HG03025 (cell line): ENCODE measurements at regions not wholly inside any gene's neighbourhood (a gene's known extent, or its start where the extent isn't known, plus 50 kb on each side); places are given as distances from the start of the nearest gene placed in this dataset.
"Not testable (repeated sequence)": the region's sequence is repeated elsewhere in the genome, so short reads cannot be mapped to it uniquely, and the experiment has no call there.

ENCODE experiments used
- ATAC-seq: cut with Tn5 transposase; IDR thresholded peaks from one replicate; pipeline ENCODE4 v1.9.1; 2021; ENCODE audit warnings: mild to moderate bottlenecking, moderate library complexity; ENCODE audit not compliant: unreplicated experiment, low FRiP score

GRCh38 chr7:55705728-55706450 lies 133.6 kb upstream of the VOPP1 start:
- not testable (repeated sequence) for ATAC-seq

DNA sequence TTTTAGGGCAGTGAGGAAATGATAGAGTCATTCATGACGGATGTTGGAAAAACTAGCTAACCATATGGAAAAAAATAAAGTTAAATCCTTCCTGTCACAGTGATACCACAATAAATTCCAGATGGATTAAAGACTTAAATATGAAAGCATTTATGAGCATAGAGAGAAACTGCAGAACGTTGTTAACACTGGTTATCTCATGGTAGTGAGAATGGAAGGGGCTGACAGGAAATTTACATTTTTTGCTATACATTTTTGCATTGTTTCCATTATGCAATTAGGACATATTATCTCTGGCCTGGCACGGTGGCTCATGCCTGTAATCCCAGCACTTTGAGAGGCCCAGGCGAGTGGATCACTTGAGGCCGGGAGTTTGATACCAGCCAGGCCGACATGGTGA lies 130.5 kb upstream of the VOPP1 start:
- ATAC-seq, result not testable (repeated sequence)

- ATAC-seq, result not testable (repeated sequence)
These were observed 127.1 kb upstream of the VOPP1 start for GRCh38 chr7:55699450-55699842.

GRCh38 chr7:55698607-55699449 lies 126.5 kb upstream of the VOPP1 start:
- peak; percentile 78 for ATAC-seq

DNA sequence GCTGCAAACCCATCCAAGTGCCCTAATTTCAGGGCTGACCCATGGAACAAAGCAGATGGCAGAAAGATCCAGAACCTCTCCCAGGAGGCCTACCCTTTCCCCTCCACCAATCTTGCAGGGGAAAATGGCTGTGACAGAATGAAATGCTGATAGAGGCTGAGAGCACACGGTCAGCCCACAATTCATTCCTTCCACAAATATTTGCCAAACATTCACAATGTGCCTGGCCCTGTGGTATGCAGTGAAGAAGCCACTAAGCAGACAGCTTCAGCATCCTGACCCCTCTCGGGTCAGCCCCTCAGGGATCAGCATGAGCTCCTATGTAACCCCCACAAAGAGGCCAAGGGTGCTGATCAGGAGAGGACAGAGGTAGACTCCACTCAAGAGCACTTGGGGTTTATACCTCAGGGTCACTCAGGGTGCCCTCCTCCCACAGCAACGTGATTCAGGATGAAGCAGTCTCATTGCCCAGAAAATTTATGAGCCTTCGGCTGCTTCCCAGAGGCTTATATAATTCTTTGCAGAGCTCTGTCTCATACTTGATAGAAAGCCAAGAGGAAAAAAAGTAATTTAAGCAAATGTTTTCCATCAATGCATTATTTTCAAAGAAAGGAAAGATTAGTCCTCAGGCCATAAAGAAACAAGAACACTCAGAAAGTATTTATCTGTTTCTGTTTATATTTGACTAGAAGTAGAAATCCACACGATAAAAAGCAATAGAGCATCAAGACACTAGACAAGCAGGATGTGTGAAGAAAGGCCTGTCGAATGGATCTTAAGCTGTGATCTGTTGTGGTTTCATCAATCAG lies 123.8 kb upstream of the VOPP1 start:
- not testable (repeated sequence) for ATAC-seq

DNA sequence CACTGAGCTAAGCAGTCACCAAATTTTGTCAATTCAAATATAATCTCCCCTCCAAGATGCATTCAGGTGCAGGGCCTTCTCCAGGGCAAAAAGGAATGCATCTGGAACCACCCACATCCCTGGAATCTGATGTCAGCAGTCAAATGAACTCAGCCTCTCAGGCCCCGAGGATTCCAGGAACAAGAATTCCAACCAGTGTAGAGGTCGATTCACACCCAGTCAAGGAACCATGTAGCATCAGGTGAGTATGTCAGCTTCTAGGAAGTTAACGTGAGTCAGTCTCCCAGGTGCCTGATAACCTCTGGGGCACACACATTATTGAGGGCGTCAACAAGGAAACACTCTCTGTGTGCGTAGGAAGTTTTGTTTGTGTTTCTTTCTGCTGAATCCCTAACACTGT lies 122.2 kb upstream of the VOPP1 start:
- ATAC-seq, result not testable (repeated sequence)

DNA sequence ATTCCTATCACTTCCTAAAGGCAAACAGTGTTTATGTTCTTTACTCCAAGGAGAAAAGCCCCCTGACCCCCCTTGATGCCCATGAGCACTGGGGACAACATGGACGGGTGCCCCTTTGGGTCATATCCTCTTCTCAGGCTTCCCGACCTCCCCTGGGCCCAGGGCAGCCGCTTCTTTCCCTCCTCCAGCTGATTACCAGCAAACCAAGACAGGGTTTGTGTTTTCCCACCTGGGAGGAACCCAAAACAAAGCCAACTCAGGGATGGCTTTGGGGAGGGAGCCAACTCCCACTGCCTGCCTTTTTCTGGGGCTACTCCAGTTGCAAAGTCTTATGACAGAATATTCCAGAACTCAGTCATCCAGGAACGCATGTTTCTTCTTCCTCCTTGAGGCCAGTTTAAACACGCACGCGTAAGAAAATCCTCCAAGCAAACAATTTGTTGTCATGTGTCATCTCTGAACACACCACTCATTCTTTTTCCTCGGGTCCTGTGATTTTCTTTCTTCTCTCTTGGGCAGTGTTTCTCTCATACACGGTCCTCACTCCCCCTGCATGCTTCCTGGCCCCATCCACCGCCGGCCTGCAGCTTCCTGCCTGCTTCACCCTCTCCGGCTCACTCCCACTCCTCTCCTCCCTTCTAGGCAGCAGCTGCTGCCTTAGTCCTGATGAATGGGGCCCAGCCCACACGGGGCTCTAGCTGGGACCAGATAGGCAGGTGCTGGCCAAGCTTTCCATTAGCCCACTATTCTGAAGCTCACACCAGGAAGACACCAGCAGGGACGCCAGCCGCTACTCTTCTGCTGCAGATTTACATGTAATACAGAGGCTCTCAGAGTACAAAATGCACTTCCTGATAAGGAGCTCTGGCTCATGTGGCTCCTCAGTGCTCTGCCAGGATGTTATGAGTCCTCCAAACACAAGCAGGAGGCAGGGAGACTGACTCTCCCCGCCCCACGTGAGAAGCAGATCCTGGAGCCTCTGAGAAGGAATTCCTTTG lies 116.7 kb upstream of the VOPP1 start:
- not testable (repeated sequence) for ATAC-seq

GRCh38 chr7:55688261-55688660 lies 116.0 kb upstream of the VOPP1 start:
- not testable (repeated sequence) for ATAC-seq

- ATAC-seq, result not testable (repeated sequence)
These were observed 115.0 kb upstream of the VOPP1 start for GRCh38 chr7:55687252-55687651.

DNA sequence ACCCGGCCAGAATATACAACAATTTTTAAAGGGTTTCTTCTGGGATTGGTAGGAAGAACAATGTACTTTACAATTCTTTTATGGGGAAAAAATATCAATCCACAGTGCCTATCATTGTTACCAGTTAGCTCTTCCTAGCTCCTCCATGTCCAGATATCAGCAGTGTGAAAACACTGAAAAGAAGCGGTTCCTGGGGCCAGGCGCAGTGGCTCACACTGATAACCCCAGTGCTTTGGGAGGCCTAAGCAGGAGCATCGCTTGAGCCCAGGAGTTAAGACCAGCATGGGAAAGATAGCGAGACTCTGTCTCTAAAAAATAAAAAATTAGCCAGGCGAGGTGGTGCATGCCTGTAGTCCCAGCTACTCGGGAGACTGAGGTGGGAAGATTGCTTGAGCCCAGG lies 114.5 kb upstream of the VOPP1 start:
- ATAC-seq, result not testable (repeated sequence)

DNA sequence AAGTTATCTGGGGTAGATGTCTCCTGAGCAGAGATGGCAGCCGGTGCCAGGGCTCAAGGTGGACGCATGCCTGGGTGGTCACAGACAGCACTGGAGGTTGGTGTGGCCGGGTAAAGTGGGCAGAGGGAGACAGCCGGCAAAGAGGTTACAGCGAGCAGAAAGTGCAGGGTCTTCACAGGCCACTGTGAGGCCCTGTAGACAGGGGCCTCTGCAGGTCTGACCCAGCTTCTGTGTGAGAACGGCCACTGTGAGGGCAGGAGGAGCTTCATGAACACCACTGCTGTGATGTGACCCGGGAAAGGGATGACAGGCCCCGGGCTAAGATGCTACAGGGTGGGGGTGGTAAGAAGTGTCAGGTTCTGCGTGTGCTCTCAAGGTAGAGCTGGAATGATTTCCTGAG lies 111.2 kb upstream of the VOPP1 start:
- ATAC-seq, result not testable (repeated sequence)

DNA sequence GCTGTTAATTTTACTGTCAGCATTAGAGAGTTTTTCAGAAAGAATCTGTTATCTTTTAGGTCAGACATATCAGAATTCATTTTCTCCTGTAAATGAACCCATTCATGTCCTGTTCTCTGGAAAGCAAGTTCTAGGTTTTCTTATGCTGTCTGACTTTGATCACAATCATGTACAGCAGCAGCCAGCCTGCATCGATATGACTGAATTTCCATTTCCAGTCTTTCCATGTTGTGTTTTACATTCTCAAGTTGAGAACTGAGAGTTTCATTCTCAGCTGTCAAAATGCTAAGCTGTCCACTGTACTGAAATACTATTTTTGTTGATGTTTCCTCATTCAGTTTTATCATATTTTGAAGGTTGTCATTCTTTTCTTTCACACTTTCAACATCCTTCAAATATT lies 103.3 kb upstream of the VOPP1 start:
- not testable (repeated sequence) for ATAC-seq

DNA sequence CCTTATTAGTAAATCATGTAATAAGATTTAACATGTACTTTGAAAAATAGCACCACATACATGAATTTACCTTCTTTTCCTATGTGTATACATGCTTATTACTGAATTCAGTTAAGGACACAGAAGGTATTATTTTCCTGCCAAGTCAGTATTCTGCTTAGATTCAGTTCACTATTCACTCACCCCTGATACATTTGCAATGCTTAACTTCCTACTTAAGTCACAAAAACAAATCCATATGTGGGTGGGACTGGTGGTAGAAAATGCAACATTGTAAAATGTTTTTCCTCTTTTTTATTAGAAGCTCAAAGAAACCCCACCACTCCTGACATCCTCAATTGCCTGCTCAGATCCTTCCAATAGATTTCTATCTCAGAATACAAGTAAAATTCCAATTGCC lies 101.2 kb upstream of the VOPP1 start:
- ATAC-seq, result not testable (repeated sequence)

DNA sequence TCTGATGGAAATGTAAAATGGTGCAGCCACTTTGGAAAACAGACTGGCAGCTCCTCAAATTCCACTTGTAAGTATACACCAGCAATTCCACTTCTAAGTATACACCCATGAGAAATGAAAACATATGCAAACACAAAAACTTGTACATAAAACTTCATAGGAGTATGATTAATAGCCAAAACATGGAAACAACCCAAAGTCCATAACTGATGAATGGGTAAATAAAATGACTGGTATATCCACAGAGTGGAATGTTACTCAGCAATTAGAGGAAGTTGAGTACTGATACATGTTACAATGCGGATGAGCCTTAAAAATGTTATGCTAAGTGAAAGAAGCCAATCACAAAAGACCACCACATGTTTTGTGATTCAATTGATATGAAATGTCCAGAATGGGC lies 99.8 kb upstream of the VOPP1 start:
- not testable (repeated sequence) for ATAC-seq

- no peak for ATAC-seq
These were observed 85.4 kb upstream of the VOPP1 start for GRCh38 chr7:55657654-55658053.

- ATAC-seq, result no peak
These were observed 78.8 kb upstream of the VOPP1 start for GRCh38 chr7:55651057-55651456.

DNA sequence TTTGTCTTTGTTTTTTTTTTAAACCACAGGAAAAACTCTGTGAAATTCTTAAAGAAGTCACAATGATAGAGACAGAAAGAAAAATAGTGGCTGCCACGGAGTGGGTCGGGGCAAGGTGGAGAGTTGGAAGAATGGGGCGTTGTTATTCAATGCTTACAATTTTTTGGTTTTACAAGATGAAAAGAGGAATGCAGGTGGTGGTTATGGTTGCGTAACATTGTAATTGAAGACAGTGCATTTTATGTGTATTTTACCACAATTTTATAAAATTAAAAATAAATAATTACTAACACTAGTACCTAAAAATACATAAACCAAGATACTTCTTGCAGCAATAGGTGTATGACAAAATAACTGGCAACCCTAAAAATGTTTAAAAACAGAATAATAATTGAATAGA lies 76.9 kb upstream of the VOPP1 start:
- no peak for ATAC-seq

- no peak for ATAC-seq
These were observed 72.3 kb upstream of the VOPP1 start for GRCh38 chr7:55644567-55644966.

DNA sequence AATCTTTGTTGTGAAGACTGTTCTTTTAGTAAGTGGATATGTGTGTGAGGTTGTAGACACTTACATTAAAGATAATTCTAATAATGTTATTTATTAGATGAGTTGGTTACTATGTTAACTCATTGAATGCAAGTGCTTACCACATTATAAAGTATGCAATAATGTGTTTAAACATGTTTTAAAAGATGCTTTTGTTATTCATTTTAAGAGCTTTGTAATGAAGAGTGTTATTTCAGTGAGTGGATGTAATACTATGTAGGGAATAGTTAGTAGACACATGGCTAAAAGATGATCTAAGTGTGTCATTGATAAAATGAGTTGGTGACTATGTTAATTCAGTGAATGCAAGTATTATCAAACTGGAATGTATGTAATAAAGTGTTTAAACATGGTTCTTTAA lies 70.0 kb upstream of the VOPP1 start:
- no peak for ATAC-seq

DNA sequence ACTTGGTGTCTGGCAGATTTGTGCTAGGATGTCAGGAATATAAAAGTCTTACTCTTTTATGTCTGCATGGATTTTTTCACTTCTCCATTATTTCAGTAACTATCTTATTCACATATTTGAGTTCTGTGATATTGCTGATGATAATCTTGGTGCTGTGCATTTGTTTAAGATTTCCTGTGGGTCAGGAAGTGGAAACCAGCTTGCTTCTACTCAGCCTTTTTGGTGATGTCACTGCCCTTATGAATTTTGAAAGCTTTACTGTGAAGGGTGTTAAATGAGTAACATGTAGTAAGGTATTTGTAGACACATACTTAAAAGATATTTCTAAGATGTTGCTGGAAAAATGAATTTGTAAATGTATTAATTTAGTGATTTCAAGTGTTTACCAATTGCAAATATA lies 69.5 kb upstream of the VOPP1 start:
- peak; percentile 48 for ATAC-seq
